ENCODE measurements at regions not wholly inside any gene's neighbourhood (a gene's known extent, or its start where the extent isn't known, plus 50 kb on each side); places are given as distances from the start of the nearest gene placed in this dataset.
A peak's percentile ranks its signal among the peaks of the same experiment; 100 is the strongest.

GRCh38 chr1:5286244-5286643, 631.8 kb downstream of the AJAP1 start:
- peak; percentile 41 for DNase-seq (ENCODE audit: low read depth)

GRCh38 chr1:5274527-5274926, 620.1 kb downstream of the AJAP1 start:
- DNase-seq (ENCODE audit: low read depth) = no peak

DNA sequence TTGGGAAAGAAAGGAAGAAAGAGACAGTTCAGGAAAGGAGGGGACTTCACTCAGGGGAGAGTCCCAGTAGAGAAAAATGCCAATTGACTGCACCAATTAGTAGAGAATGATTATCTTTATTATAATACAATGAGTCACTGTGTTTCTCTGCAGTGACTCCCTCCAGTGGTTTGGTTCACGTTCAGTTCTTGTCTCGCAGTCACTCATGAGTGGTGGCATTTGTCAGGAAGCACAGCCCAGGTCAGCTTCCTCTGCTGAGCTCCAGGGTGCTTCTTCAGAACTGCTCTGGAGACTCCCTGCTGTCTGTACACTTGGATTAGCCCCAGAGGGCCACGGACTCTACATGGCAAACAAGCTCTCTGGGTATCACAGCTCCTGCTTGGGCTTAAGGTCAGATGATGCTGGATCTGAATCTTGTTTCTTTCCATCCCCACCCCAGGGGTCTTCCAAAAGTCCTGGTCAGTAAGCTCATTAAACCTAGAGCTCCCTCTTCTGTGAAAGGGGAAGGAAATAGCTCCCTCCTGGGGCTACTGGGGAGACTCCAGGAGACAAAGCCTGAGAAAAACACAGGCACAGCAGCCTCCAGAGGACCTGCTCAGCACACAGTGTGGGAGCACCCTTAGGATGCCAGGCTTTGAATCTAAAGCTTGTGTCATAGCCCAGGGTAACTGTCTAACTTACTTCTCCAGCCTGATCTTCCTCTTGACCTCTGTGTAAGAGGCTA, 619.0 kb downstream of the AJAP1 start:
- no peak for DNase-seq (ENCODE audit: low read depth)

DNA sequence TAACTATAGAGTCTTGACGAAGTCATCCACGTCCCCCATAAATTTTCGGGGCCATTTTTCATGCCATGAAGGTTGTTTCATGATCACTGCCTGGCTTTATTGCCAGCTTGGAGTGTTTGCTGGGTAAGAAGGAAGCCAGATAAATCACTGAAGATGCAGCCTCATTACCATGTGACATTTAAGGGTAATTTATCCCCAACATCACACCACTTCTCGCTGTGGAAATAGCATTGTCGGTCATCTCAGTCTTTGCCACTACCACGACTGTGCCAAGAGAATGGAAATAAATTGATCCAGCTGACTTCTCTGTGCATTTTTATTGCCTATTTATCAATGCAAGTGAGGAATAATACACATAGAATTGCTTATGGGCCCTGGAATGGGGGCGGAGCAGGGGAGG, 617.9 kb downstream of the AJAP1 start:
- DNase-seq (ENCODE audit: low read depth) = no peak

DNA sequence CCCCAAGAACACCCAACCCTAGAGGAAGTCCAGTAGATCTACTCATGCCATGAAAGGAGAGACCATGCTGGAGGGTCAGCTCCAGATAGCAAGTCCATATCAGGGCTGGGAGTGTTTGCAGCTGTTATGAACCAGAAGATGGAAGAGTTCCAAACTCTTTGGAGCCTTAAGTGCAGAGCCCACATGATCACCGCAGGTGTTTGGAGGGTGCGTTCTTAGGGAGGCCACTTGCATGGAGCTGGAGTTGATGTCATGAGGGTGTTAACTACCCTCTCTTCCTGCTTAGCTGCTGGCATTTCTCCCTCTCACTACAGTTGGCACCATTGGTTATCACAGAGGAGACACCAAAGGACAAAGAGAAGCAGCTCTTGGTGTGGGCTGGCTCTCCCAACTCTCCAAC, 616.9 kb downstream of the AJAP1 start:
- no peak for DNase-seq (ENCODE audit: low read depth)

DNA sequence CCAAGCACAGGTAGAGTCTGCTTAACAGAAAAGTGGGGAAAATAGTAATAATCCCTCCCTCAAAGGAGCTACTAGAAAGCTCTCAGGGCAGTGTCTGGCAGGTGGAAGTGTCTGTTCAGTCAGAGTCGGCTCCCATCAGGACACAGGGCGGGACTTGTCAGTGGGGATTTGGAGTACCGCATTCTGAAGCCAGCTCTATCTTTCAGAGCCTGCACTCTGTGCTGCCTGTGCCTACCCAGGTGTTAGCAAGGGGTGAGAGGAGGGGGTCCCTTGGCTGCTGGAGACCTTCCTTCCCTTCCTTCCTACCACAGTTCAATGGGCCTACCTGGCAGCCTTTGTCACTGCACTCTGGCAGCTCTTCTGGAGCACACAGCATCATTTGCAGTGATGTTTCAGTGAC, 615.5 kb downstream of the AJAP1 start:
- DNase-seq (ENCODE audit: low read depth) = no peak

DNA sequence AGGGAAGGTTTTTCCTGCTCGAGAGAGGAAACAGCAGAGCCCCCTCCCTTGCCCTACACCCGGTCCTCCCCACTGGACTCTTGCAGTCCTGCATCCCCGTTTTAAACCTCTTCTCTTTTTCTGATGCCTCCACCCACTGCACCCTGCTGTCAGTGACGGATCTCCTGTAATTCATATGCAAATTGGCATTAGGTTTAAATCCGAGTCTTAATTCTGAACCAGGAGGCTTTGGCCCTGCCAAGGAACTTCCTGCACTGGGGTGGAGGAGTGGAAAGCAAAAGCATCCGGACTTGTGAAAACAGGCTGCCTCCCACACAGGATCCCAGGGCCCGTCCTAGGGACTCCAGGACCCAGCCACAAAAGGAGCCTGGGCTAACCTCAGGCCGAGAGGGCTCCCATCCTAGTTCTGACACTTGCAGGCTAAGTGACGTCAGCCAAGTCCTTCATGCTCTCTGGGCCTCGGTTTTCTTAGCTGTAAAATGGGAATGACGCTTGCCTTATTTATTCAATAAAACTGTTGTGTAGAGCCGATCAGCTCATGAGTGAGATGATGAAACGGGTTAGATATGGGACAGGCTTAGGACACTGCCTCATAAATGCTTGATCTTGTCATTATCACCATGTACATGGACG, 613.3 kb downstream of the AJAP1 start:
- no peak for DNase-seq (ENCODE audit: low read depth)

DNA sequence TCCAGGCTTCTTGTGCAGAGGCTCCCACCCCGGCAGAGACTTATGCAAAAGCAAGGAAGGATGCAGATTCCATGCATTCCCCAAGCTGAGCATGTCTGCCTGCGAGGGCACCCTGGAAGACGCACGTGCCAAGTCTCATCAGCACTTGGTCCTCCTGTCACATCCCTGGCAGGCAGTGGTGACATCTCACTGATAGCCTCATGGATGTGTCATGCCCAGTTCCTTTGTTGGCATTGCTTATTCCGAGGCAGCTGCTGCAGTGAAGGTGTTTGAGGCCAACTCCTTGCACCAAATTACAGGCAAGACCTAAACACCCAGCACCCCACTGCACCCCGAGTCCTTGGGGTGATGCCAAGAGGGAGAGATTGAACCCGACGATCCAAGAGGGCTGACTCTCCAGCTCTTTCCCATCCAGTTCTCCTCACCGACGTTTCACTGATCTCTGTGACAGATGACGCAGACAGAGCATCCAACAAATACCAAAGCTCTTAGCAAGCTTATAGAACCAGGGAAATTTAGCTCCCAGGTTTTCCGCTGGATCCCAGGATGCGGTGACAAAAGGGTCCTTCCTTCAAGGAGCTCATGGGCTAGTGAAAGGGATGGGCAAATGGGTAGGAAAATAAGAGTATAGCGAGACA, 611.1 kb downstream of the AJAP1 start:
- no peak for DNase-seq (ENCODE audit: low read depth)

DNA sequence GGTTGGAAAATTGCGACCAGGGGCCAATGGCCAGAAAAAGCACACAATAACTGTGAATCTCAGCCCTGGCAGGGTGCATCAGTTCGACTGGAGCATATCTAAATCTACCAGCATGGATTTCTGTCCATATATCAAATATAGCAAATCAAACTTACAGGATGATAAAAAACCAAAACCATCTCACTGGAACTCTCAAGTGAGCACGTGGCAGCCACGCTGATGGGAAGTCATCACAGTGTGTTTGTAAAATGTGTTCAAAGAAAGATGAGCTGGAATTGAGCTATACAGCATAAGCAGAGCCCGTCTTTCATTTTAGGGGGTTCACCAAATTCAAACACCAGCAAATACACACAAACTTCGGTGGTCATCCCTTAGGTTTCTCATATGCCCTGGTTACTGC, 610.1 kb downstream of the AJAP1 start:
- DNase-seq (ENCODE audit: low read depth) = no peak

- no peak for DNase-seq (ENCODE audit: low read depth)
Observed at GRCh38 chr1:5256793-5257192, 602.4 kb downstream of the AJAP1 start.

DNA sequence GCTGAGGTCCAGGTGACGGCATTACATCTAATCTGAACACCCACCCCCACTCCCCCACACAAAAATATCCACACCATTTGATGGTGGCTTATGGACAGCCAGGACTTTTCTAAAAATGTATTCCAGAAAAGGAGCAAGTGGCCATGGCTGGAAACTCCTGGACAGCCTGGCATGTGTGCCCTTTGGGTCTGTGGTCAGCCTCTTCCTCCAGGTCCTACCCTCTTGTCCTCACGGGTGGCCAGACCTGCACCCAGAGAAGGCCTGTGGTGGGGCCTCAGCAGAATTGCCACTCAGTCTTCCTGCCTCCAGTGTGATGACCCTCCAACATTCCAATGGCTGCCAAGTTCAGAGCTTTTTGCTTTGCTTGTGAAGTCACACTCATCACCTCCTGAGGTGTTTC, 600.6 kb downstream of the AJAP1 start:
- DNase-seq (ENCODE audit: low read depth) = no peak

DNA sequence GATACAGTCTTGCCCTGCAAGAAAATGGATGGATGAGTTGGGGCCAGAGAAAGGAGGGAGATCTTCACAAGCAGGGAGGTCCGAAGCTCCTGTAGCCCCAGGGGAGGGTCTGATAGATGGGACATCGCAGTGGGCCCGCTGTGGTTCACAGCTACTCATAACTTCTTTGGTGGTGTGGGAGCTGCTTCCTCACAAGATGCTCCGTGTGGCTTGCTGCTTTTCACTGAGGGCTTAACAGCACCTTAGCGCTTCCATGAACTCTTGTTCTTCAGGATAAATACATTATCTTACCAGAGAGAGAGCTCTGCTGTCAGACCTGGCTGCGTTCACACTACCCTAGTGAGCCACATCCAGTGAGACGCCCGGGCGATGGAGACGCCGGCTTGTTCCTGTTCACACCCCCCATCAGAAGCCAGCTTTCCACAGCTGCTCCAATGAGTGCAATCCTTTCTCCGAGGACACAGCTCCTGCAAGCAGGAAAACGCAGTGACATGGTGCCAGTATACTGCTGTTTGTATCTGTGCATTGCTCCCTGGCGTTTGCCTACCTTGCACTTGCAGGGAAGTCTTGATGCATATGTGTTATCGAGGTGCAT, 599.8 kb downstream of the AJAP1 start:
- no peak for DNase-seq (ENCODE audit: low read depth)

DNA sequence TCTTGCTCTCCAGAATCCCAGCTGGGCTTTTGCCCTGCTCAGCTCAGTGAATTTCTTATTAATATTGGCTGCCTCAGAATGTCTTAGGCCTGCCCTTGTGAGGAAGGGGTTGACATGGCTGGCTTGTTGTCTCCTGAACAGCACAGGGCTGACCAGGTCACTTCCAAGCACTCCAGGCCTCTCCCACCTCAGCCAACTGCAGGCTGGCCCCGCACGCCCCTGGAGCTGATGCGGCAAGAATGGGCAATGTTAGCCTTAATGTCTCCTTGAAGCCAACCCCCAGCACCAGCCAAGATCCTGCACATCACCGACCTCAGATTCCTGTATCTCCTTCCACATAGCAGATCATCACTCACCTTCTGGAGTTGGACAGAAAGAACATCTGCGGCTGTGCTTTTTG, 598.6 kb downstream of the AJAP1 start:
- DNase-seq (ENCODE audit: low read depth) = no peak

DNA sequence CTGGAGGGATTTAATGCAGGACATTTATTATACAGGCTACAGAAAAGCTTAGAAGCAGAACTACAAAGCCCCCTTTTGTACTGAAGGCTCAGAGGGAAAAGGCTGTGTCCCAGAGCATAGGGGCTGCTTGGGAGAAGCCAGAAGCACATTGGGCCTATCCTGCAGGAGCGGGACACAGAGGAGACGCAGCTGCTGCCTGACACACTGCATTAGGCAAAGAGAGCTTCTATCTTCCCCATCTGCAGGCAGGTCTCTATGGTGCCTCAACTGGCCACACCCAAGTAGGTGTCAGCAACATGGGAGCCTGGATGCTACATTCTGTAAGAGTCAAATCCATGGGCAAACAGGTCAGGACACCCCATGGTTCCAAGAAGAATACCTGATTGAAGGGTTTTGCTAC, 595.9 kb downstream of the AJAP1 start:
- no peak for DNase-seq (ENCODE audit: low read depth)

GRCh38 chr1:5245348-5245747, 590.9 kb downstream of the AJAP1 start:
- no peak for DNase-seq (ENCODE audit: low read depth)

GRCh38 chr1:5244631-5245285, 590.3 kb downstream of the AJAP1 start:
- no peak for DNase-seq (ENCODE audit: low read depth)

DNA sequence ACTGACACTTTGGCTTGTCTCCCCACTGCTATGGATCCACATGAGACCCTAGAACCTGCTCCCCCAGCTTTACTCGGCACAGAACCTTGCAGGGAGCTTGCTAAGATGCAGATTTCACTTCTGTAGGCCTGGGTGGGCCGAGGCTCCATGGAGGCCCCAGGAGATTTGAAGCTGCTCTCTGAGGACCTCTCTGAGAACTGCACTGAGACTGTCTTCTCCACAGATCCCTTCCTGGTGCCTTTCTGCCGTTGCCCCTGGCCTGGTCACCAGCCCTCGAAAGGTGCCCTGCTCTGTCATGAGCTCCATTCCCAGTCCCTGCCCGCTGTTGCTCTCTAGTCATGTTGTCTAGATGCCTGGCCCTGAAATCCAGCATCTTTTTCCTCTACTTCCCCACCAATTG, 588.4 kb downstream of the AJAP1 start:
- no peak for DNase-seq (ENCODE audit: low read depth)

GRCh38 chr1:5239911-5240310, 585.5 kb downstream of the AJAP1 start:
- no peak for DNase-seq (ENCODE audit: low read depth)

- no peak for DNase-seq (ENCODE audit: low read depth)
Observed at GRCh38 chr1:5238351-5239130, 584.1 kb downstream of the AJAP1 start.

DNA sequence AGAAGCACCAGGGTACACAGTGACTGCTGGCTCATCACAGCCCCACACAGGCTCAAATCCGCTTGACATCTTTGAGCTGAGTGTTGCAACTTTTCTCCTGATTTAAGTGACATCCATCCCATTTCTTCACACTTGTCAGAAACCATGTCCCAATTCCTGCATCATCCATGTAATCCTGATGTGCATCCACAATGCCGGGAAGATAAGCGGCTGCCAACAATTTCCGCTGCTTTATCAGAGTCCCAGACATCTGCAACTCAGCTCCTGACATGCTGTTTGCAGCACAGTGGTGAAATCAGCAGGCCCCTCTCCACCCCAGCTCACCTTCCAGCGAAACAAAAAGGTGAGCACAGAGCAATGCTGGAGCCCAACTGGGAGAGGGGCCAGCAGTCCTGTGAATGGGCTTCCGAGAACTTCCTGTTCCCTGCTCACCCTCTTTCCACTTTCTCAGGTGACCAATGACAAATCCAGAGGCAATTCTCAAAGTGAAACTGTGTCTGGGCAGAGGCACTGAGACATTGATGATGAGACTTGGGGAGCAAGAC, 581.0 kb downstream of the AJAP1 start:
- no peak for DNase-seq (ENCODE audit: low read depth)

- DNase-seq (ENCODE audit: low read depth) = no peak
Observed at GRCh38 chr1:5232537-5232936, 578.1 kb downstream of the AJAP1 start.

Measured in activated T-cell treated with anti-CD3 and anti-CD28 coated beads for 1 hour (primary cell).